ENCODE measurements at regions not wholly inside any gene's neighbourhood (a gene's known extent, or its start where the extent isn't known, plus 50 kb on each side); places are given as distances from the start of the nearest gene placed in this dataset.

GRCh38 chr13:62168891-62169290 is 753.2 kb upstream of the PCDH20 start:
- TF ChIP-seq POLR2A (IDR thresholded peaks at IDR 0.05) (no peak), CTCF (IDR thresholded peaks at IDR 0.05 in 4 of 5, conservative IDR thresholded peaks at IDR 0.05 in 1 of 5) (no peak)

Measured in gastrocnemius medialis (tissue), 4 donors.